ENCODE measurements at regions not wholly inside any gene's neighbourhood (a gene's known extent, or its start where the extent isn't known, plus 50 kb on each side); places are given as distances from the start of the nearest gene placed in this dataset.

DNA sequence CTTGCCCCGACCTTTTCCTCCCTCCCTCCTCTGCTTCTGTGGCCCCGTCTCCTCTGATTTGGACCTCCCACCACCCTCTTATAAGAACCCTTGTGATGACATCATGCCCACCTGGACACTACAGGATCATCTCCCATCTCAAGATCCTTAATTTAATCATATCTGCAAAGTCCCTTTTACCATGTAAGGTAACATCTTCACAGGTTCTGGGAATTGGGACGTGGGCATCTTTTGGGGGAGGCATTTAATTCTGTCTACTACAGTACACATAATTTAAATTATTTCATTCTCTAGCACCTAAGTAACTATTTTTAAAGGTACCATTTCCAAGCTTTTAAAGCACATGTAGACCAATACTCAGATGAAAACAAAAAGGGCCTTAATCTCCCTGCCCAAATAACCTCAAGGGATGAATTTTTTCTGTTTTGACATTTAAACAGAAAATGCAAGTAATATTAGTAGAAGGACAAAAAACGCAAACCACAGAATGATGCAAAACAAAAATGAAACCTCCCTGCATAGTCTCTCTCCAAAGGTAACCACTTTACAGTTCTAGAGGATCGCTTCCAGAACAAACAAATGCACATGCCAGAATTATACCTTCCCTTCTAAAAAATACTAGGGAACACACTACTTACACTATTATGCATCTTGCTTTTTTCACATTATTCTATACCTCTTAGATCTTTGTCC, 222.1 kb downstream of the AACS start:
- no peak for DNase-seq
- H3K36me3 ChIP-seq, result no peaks in the 10 kb centered on the region
- H3K27me3 ChIP-seq (replicated peaks in 1 of 7), result peaks cover 0 to 30% (median 0%) of the 10 kb centered on the region in 7 donors
- intact Hi-C loops (cut with DNase I; ENCODE audit: low total_unique reads), result no loop called here
- 64 to 76% (median 73%) methylated on average over 5 of the region's 5 CpGs for WGBS, 5 donors
- no peak overlapping the region for H3K4me3 ChIP-seq
- H3K9me3 ChIP-seq, result no peaks in the 10 kb centered on the region
- H3K4me1 ChIP-seq, result no peaks in the 10 kb centered on the region
- H3K27ac ChIP-seq, result no peak overlapping the region
- TF ChIP-seq POLR2A (IDR thresholded peaks at IDR 0.05) (no peak), POLR2AphosphoS5 (IDR thresholded peaks at IDR 0.05) (no peak)
- TF ChIP-seq, protein P1, sequence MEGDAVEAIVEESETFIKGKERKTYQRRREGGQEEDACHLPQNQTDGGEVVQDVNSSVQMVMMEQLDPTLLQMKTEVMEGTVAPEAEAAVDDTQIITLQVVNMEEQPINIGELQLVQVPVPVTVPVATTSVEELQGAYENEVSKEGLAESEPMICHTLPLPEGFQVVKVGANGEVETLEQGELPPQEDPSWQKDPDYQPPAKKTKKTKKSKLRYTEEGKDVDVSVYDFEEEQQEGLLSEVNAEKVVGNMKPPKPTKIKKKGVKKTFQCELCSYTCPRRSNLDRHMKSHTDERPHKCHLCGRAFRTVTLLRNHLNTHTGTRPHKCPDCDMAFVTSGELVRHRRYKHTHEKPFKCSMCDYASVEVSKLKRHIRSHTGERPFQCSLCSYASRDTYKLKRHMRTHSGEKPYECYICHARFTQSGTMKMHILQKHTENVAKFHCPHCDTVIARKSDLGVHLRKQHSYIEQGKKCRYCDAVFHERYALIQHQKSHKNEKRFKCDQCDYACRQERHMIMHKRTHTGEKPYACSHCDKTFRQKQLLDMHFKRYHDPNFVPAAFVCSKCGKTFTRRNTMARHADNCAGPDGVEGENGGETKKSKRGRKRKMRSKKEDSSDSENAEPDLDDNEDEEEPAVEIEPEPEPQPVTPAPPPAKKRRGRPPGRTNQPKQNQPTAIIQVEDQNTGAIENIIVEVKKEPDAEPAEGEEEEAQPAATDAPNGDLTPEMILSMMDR (IDR thresholded peaks at IDR 0.05 in 8 of 11, conservative IDR thresholded peaks at IDR 0.05 in 3 of 11), result no peak

DNA sequence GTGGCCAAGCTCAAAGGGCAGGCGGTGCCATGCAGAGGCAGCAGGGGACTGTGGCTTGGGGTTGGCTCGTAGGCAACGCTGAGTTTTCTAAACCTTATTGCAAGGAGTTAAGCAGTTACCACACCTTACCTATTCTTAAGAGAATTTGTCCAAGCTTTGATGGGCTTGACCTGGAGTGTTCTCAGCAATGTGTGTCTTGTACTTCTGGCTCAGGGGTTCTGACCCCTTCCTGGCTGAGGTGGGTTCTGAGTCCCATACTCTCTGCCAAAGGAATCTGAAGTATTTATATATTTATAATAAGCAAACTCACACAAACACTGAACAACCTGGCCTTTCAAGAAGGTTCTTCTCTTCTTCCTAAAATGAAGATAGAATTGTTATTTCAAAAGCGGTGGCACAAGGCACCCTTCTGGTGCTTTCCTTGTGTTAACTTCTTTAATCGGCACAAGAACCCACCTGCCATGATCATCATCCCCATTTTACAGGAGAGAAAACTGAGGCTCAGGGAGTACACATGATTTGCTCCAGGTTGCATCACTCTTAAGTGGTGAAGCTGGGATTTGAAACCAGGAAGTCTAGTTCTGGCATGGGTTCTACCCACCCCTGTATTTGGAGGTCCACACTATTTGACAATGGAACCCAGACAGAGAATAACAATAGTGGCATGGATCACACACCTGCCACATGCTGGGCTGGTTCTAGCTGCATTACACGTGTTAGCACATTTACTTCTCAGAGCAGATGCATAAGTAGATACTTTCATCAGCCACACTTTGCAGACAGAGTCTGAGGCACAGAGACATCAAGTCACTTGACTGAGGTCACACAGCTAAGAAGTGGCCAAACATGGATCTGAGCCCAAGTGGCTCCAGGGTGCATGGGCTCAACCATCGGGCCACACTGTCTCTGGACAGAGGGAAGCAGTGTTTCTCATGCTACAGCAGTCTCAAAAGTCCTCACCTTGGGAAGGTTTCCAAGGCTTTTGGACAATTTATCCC, 224.0 kb downstream of the AACS start:
- H3K27me3 ChIP-seq (replicated peaks in 1 of 7), result peaks cover 0 to 15% (median 0%) of the 10 kb centered on the region in 7 donors
- no peaks in the 10 kb centered on the region for H3K36me3 ChIP-seq
- TF ChIP-seq, protein P1 (IDR thresholded peaks at IDR 0.05 in 8 of 11, conservative IDR thresholded peaks at IDR 0.05 in 3 of 11), result no peak
- no peak for TF ChIP-seq POLR2AphosphoS5 (IDR thresholded peaks at IDR 0.05)
- TF ChIP-seq POLR2A (IDR thresholded peaks at IDR 0.05), result no peak
- H3K4me3 ChIP-seq, result no peak overlapping the region
- no peaks in the 10 kb centered on the region for H3K4me1 ChIP-seq
- H3K27ac ChIP-seq, result no peak overlapping the region
- intact Hi-C loops (cut with DNase I; ENCODE audit: low total_unique reads), result no loop called here
- no peak for DNase-seq
- peaks cover 0 to 13% (median 7%) of the 10 kb centered on the region in 8 donors for H3K9me3 ChIP-seq
- 68 to 89% (median 80%) methylated on average over 7 of the region's 7 CpGs for WGBS, 5 donors

DNA sequence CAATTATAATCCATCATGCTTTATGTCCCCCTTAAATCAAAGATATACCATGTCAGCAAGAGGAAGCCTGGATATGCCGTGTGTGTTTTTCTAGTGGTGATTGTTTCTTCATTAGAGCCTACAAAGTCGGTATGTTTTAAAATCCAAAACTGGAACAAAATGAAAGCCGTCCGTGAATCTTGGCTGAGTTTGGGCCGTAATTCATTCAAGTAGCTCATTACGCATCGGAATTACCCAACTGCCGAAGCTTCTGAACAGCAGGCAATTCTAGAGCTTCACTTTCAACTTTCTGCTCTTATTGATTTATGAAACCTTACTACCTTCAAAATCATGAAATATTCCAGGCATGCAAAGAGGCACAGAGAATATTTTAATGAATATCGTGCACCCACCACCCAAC, 224.7 kb downstream of the AACS start:
- intact Hi-C loops (cut with DNase I; ENCODE audit: low total_unique reads), result no loop called here
- 84 to 88% (median 88%) methylated on average over 9 of the region's 9 CpGs for WGBS, 5 donors

More for the DNA sequence above, 224.7 kb downstream of the AACS start:
- no peak overlapping the region for H3K4me3 ChIP-seq
- H3K9me3 ChIP-seq, result peaks cover 0 to 15% (median 7%) of the 10 kb centered on the region in 8 donors
- H3K27ac ChIP-seq, result no peak overlapping the region
- DNase-seq, result no peak
- H3K36me3 ChIP-seq, result no peaks in the 10 kb centered on the region
- no peaks in the 10 kb centered on the region for H3K4me1 ChIP-seq
- peaks cover 0 to 14% (median 0%) of the 10 kb centered on the region in 7 donors for H3K27me3 ChIP-seq (replicated peaks in 1 of 7)
- TF ChIP-seq POLR2A (IDR thresholded peaks at IDR 0.05) (no peak), POLR2AphosphoS5 (IDR thresholded peaks at IDR 0.05) (no peak)
- TF ChIP-seq, protein P1 (IDR thresholded peaks at IDR 0.05 in 8 of 11, conservative IDR thresholded peaks at IDR 0.05 in 3 of 11), result no peak
